Endodermal cell (in vitro differentiated cells): ENCODE measurements at regions not wholly inside any gene's neighbourhood (a gene's known extent, or its start where the extent isn't known, plus 50 kb on each side); places are given as distances from the start of the nearest gene placed in this dataset.

ENCODE experiments used
- DNase-seq: peaks from one replicate; pipeline ENCODE4 v3.0.0-alpha.2; 2017
- H3K27ac ChIP-seq: 2 replicates; pipeline ENCODE4 v1.5.1; 2013; ENCODE audit warnings: mild to moderate bottlenecking, low read depth, low read length, moderate library complexity
- H3K27me3 ChIP-seq: 2 replicates; pipeline ENCODE4 v1.6.1; 2013; ENCODE audit warnings: mild to moderate bottlenecking, low read length, moderate library complexity; ENCODE audit not compliant: insufficient read depth, control insufficient read depth, poor library complexity, severe bottlenecking
- H3K36me3 ChIP-seq: 2 replicates; pipeline ENCODE4 v1.7.0; 2013; ENCODE audit warnings: mild to moderate bottlenecking, low read length, moderate library complexity; ENCODE audit not compliant: control insufficient read depth, insufficient read depth
- H3K4me1 ChIP-seq: one replicate; pipeline ENCODE4 v1.7.0; 2013; ENCODE audit warnings: low read length; ENCODE audit not compliant: control insufficient read depth, insufficient read depth
- H3K4me3 ChIP-seq: 2 replicates; pipeline ENCODE4 v1.5.1; 2013; ENCODE audit warnings: mild to moderate bottlenecking, low read length, moderate library complexity
- H3K9ac ChIP-seq: 2 replicates; pipeline ENCODE4 v1.6.1; 2013; ENCODE audit warnings: mild to moderate bottlenecking, low read length, moderate library complexity; ENCODE audit not compliant: poor library complexity, severe bottlenecking; ENCODE audit errors: extremely low read depth
- H3K9me3 ChIP-seq: 2 replicates; pipeline ENCODE4 v1.6.1; 2013; ENCODE audit warnings: mild to moderate bottlenecking, low read length, moderate library complexity; ENCODE audit not compliant: control insufficient read depth
- H3K27ac Mint-ChIP-seq: 2 replicates; pipeline ENCODE4 v1.8.0; 2020; ENCODE audit warnings: mixed read lengths
- H3K27me3 Mint-ChIP-seq: 2 replicates; pipeline ENCODE4 v1.8.0; 2021; ENCODE audit warnings: mild to moderate bottlenecking, mixed read lengths; ENCODE audit not compliant: insufficient read depth
- H3K36me3 Mint-ChIP-seq: 2 replicates; pipeline ENCODE4 v1.8.0; 2020; ENCODE audit warnings: low read depth, mixed read lengths
- H3K4me1 Mint-ChIP-seq: 2 replicates; pipeline ENCODE4 v1.8.0; 2020; ENCODE audit warnings: mixed read lengths
- H3K4me3 Mint-ChIP-seq: 2 replicates; pipeline ENCODE4 v1.8.0; 2020; ENCODE audit warnings: mild to moderate bottlenecking, moderate library complexity, mixed read lengths
- H3K9me3 Mint-ChIP-seq: 2 replicates; pipeline ENCODE4 v1.8.0; 2020; ENCODE audit warnings: mild to moderate bottlenecking, mixed read lengths
- CTCF ChIP-seq: fragments of 200-600 bp; sonication (generic); conservative IDR thresholded peaks from 2 replicates; pipeline ENCODE4 v1.5.0; 2021; ENCODE audit warnings: antibody characterized with exemption, mild to moderate bottlenecking
- WGBS, 2 experiments: methylation state at CpG; one replicate each; pipeline versions ENCODE4 v1.1.5 to v1.1.7; 2013; ENCODE audit warnings: missing lambda C conversion rate in 2 of 2, mixed read lengths in 1 of 2; ENCODE audit not compliant: insufficient coverage in 1 of 2, insufficient read length in 1 of 2; 5-methylcytosine and 5-hydroxymethylcytosine counted together

- DNase-seq: no peak
- TF ChIP-seq CTCF: no peak
- Mint-ChIP-seq H3K36me3 (no peaks in the 10 kb centered on the region), H3K27ac (no peak overlapping the region), H3K4me1 (peaks cover 32% of the 10 kb centered on the region), H3K27me3 (peaks cover 10% of the 10 kb centered on the region), H3K4me3 (no peak overlapping the region), H3K9me3 (no peaks in the 10 kb centered on the region)
- no peaks in the 10 kb centered on the region for H3K9me3 ChIP-seq
- no peak overlapping the region for H3K9ac ChIP-seq
- no peak overlapping the region for H3K27ac ChIP-seq
- no peak overlapping the region for H3K4me3 ChIP-seq
- no peaks in the 10 kb centered on the region for H3K36me3 ChIP-seq
- peaks cover 12% of the 10 kb centered on the region for H3K4me1 ChIP-seq
- WGBS, 2 experiments: 97 to 98% methylated on average over 3 of the region's 3 CpGs
- H3K27me3 ChIP-seq: peaks cover 9% of the 10 kb centered on the region
These were observed 216.7 kb upstream of the CELF2 start for GRCh38 chr10:10800961-10801360.

- no peaks in the 10 kb centered on the region for H3K36me3 Mint-ChIP-seq
- H3K9me3 ChIP-seq: no peaks in the 10 kb centered on the region
- H3K27ac Mint-ChIP-seq: no peak overlapping the region
- H3K4me1 ChIP-seq: peaks cover 6% of the 10 kb centered on the region
- no peaks in the 10 kb centered on the region for H3K9me3 Mint-ChIP-seq
- peaks cover 4% of the 10 kb centered on the region for H3K27me3 Mint-ChIP-seq
- no peak overlapping the region for H3K4me3 Mint-ChIP-seq
- 89 to 100% methylated on average over 1 of the region's 1 CpG for WGBS, 2 experiments
- H3K4me1 Mint-ChIP-seq: peaks cover 13% of the 10 kb centered on the region
- no peak for DNase-seq
- H3K27ac ChIP-seq: no peak overlapping the region
- no peaks in the 10 kb centered on the region for H3K27me3 ChIP-seq
- no peaks in the 10 kb centered on the region for H3K36me3 ChIP-seq
- H3K9ac ChIP-seq: no peak overlapping the region
- no peak for TF ChIP-seq CTCF
- H3K4me3 ChIP-seq: no peak overlapping the region
These were observed 214.4 kb upstream of the CELF2 start for GRCh38 chr10:10803278-10803677.

DNA sequence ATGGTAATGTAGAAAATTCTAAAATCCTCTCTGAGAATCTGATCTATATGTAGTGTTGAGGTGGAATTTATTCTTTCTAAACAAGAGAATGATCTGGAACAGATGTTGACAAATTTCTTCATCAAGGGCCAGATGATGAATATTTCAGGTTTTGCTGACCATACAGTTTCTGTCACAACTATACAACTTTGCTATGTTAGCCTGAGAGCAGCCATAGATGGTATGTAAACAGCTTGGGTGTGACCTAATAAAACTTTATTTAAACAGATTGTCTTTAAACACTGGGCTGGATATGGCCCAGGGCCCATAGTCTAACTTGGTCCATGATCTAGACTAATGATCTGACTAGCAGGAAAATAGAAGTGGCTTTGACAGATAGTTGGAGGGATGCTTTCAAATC, 213.6 kb upstream of the CELF2 start:
- Mint-ChIP-seq H3K4me3 (no peak overlapping the region), H3K27ac (no peak overlapping the region), H3K27me3 (no peaks in the 10 kb centered on the region), H3K9me3 (no peaks in the 10 kb centered on the region), H3K36me3 (no peaks in the 10 kb centered on the region), H3K4me1 (peaks cover 14% of the 10 kb centered on the region)
- Histone ChIP-seq H3K27ac (no peak overlapping the region), H3K9me3 (no peaks in the 10 kb centered on the region), H3K4me3 (no peak overlapping the region), H3K4me1 (peaks cover 12% of the 10 kb centered on the region), H3K27me3 (no peaks in the 10 kb centered on the region), H3K36me3 (no peaks in the 10 kb centered on the region), H3K9ac (no peak overlapping the region)
- no peak for TF ChIP-seq CTCF
- no peak for DNase-seq
